ENCODE measurements at regions not wholly inside any gene's neighbourhood (a gene's known extent, or its start where the extent isn't known, plus 50 kb on each side); places are given as distances from the start of the nearest gene placed in this dataset.
"Not testable (repeated sequence)": the region's sequence is repeated elsewhere in the genome, so short reads cannot be mapped to it uniquely, and the experiment has no call there.

DNA sequence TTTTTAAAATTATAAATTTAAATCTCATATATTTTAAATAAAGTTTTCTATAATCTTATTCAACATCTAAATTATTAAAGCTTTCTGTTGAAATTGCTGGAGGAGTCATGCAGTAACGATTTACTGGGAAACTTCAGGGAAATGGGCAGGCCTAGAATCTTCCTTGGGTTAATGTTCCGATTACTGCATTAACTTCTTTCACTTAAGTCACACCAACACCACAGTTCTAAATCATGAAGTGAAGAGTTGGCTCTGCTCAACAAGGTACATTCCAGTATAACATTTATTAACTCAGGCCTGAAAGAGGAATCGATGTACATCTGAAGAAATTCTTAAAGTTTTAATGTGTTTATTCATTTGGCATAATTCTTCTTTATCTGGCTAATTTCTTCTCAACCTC, 244.3 kb downstream of the CCER1 start:
- ChIA-PET CTCF (no interaction called here), POLR2A (no interaction called here)

DNA sequence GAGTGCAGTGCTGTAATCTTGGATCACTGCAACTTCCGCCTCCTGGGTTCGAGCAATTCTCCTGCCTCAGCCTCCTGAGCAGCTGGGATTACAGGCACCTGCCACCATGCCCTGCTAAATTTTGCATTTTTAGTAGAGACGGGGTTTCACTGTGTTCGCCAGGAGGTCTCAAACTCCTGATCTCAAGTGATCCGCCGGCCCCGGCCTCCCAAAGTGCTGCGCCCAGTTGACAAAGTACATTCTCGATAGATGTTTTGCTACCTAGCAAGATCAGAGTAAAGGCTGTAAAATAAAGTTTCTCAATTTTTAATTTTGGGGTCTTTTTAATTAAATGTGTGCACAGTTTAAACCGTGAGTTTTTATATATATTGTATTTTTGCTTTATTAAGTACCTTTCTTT, 248.9 kb downstream of the CCER1 start:
- ChIA-PET POLR2A (no interaction called here), CTCF (no interaction called here)

DNA sequence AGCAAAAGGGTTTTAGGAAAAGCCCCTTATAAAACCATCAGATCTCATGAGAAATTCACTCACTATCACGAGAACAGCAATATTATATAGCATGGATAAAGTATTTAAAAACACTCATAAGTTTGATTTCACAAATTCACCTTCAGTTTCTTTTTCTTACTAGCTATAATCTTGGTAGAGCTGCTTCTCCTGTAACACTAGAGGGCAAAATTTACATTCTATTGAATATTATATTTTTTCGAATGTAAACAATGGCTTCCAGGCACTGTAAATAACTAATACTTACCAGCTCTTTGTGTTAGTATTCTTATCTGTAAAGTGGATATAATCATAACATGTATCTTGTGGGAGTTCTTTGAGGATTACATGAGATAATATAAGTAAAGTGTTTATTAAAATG, 259.6 kb downstream of the CCER1 start:
- ChIA-PET CTCF (no interaction called here), POLR2A (no interaction called here)

DNA sequence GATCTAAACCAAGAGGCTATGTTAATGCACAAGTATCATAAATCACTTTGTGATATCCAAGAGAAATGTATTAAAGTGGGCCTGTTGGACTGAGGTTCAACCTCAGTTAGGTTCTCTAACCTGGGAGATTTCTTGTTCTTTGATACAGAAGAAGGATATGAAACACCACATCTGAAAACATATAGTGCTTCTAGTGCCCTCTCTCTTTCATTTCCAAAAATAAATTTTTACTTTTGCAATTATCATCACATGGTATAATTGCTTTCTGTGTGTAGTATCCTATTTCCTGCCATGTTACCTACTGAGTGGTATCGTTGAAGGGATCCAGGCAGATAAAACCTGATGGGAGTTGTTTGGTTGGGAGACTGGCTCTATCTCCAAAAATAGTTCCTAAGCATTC, 264.9 kb downstream of the CCER1 start:
- ChIA-PET CTCF (no interaction called here), POLR2A (no interaction called here)

DNA sequence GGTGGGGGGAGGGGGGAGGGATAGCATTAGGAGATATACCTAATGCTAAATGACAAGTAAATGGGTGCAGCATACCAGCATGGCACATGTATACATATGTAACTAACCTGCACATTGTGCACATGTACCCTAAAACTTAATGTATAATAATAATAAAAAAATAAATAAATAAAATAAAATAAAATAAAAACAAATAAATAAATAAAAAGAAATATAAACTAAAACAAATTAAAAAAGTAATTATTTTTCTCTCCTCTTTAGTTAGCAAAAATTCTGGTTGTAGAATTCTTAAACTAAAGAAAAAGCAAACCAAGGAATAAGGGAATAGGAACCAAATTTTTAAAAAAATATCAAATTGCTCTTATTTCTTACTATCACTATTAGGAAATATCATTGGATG, 267.3 kb downstream of the CCER1 start:
- CTCF ChIA-PET, POLR2A ChIA-PET: not testable (repeated sequence)

DNA sequence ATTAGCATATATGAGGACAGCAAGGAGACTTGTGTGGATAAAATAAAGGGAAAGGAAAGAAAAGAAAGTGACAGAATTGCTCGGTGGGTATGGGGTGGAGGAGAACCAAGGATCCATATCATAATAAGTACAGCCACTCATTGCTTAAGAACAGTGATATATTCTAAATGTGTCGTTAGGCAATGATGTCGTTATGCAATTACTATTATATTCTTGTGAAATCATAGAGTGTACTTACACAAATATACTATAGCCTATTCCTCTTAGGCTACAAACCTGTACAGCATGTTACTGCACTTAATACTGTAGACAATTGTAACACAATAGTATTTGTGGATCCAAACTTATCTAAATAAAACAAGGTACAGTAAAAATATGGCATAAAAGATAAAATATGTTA, 271.1 kb downstream of the CCER1 start:
- POLR2A ChIA-PET: no interaction called here
- CTCF ChIA-PET: no interaction called here

DNA sequence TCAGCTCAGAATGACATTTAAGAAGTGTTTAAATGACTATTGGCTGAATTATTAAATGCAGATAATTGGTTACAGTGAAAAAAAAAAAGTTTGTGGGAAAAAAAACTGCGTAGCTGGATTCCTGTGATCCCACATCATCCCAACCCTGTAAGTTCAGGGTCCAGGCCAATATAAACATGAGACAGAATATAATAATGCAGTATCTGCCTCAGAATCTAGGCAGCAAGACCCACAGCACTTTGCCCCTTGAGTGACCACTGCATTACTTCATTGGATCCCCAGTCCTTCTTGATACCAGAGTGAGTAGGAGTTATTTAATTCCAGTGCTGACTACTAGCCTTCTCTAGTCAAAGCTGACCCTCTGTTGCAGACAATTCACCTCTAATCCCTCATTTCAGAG, 272.6 kb downstream of the CCER1 start:
- ChIA-PET POLR2A (no interaction called here), CTCF (no interaction called here)

DNA sequence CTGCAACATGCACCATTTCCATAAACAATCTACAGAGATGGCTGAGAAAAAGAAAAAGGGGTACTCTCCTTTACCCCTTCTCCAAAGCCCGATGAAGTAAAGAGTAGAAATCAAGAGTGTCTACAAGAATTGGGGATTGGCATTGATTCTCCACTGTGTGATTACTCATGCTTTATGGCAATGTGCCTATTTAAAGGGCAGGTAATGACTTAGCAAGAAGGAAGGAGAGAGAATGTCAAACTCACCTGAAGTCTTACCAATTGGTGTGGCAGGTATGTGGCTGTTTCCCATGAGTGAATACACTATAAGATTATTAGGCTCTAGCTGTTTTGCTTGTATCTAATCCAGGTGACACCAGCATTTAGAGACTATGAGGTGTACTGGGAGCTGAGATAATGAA, 275.3 kb downstream of the CCER1 start:
- ChIA-PET POLR2A (no interaction called here), CTCF (no interaction called here)

DNA sequence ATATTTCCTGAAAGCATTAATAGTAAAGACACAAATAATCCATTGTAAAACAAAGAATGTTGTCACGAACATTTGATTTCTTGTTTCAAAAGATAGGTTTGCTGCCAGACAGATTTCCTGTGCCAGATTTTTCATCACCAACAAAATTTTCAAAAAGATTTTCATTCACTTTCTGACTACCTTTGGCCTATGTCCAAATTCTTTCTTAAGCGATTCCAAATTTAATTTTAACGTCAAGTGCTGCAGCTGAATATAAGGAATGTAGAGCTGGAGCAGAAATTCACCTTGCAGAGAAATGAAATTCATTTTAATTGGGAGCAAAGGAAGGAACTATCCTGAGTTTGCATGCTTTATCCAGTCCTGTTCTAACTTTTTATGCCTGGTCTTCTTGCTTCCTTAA, 277.4 kb downstream of the CCER1 start:
- POLR2A ChIA-PET: no interaction called here
- CTCF ChIA-PET: no interaction called here

DNA sequence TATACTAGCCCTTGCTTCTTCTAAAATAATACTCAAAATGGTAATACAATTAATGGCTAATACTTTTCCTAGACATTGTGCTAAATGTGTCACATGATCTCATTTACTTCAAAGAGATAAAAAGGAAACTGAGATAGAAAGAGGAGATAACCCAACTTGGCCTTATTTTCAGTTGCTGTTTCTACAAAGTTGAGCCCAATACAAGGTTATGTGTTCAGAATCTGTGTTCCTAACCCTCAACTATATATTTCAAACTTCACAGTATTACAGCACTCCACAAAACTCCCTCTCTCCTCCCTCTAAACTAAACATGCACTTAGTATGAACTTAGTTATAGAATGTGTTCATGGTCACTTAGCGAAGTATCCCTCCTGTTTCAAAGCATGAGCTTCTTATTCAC, 277.9 kb downstream of the CCER1 start:
- ChIA-PET POLR2A (no interaction called here), CTCF (no interaction called here)

DNA sequence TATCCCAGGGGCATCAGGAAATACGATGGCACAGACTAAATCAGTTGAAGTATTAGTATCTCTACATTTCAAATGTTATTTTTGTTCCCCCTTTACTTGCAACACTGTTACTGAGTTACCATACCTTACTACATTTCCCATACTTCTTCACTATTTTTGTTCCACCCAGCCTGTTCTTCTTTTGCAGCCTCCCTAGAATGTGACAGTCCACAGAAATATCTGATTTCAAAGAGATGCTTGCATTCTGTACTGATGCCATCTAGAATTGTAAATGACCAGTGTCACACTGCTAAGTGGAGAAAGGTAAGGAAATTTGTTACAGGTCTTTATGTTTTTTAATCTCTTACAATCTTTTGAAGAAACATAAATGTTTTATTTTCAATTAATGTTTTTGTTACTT, 279.9 kb downstream of the CCER1 start:
- ChIA-PET POLR2A (no interaction called here), CTCF (no interaction called here)

DNA sequence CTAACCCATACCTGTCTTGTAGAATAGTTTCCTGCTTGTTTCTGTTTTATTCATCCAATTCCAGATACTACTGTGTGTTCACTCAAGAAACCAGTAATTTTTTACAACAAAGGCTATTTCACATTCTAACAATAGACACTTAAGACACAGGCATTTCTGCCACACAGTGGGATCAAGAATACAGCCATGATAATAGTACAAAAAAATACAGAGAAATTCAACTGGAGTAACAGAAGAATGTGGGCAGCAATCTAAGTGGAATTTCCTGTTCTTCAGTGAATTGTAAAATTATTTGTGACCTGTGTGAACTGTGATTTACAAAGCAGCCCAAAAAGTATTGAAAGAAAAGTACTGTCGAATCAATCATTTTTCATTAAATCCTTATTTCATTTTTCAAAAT, 282.9 kb downstream of the CCER1 start:
- ChIA-PET POLR2A (no interaction called here), CTCF (no interaction called here)

DNA sequence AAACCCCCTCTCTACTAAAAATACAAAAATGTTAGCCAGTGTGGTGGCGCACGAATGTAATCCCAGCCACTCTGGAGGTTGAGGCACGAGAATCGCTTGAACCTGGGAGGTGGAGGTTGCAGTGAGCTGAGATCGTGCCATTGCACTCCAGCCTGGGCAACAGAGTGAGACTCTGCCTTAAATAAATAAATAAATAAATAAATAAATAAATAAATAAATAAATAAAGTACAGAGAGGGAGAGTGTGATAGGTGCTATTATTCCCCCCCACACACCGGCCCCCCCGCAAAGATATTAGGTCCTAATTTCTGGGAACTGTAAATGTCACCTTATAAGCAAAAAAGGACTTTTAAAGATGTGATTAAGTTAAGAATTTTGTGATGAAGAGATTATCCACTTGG, 291.0 kb downstream of the CCER1 start:
- POLR2A ChIA-PET, CTCF ChIA-PET: not testable (repeated sequence)

DNA sequence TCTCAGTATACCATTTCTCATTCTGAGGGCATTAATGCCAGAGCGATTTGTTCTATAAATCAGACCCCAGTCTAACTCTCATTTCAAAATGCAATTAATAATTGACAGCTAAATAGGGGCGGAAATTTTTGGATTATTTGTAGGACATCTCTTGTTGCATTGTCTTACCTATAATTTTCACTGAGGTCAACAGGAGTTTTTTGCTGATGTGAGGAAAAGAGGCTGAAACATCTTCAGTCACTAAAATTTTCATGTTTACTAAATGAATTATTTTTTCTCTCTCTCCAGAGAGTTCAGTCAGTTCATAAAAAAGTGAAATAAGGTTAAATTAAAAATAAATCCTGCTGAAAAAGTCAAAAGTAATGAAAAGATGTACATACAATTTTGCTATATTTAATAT, 295.9 kb downstream of the CCER1 start:
- ChIA-PET CTCF (no interaction called here), POLR2A (no interaction called here)

DNA sequence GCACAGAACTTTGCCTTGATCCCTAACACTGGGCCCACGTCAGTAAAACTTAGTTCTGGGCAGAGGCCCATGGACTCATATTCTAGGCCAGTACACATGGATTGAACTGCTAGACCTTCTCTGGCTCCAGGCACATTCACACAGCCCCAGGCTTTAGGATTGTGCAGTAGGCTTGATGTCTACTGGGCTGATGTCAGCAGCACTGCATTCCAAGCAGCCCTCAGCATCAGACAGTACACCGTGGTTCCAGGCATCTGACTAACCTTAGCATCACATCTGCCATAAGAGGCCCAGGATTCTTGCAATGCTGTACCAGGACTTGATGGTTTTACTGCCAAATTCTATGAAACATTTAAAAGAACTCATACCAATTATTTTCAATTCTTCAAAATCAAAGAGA, 301.9 kb downstream of the CCER1 start:
- POLR2A ChIA-PET: no interaction called here

DNA sequence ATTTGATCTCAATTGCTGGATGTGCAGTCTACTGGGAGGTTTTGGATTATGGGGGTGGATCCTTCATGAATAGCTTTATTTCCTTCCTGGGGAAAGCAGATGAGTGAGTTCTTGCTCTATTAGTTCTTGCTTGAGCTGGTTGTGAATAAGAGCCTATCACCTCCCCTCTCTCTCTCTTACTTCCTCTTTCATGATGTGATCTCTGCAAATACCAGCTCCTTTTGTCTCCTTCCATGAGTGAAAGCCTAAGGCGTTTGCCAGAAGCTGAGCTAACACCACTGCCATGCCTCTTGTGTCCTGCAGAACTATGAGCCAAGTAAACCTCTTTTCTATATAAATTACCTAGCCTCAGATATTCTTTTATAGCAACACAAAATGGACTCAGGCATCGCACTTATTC, 302.7 kb downstream of the CCER1 start:
- CTCF ChIA-PET: no interaction called here

More for the DNA sequence above, 301.9 kb downstream of the CCER1 start:
- CTCF ChIA-PET: no interaction called here

DNA sequence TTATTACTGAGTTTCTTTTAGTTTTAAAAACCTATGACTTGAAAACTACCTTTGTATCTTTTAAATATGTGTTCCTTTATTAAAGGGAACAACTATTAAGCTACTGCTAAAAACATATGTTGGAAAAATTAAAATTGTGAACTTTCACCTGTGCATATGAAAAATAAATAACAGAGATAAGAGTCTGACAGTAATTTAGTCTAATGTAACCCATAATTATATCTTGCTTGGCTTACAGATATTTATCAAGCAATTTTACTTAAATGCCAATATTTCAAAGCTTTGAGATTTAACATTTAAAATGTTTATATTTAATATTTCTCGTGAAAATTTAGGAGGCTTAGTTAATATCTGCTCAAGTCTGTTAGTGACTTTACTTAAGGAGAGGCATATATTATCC, 309.8 kb downstream of the CCER1 start:
- CTCF ChIA-PET: no interaction called here
- POLR2A ChIA-PET: no interaction called here

More for the DNA sequence above, 302.7 kb downstream of the CCER1 start:
- POLR2A ChIA-PET: no interaction called here

DNA sequence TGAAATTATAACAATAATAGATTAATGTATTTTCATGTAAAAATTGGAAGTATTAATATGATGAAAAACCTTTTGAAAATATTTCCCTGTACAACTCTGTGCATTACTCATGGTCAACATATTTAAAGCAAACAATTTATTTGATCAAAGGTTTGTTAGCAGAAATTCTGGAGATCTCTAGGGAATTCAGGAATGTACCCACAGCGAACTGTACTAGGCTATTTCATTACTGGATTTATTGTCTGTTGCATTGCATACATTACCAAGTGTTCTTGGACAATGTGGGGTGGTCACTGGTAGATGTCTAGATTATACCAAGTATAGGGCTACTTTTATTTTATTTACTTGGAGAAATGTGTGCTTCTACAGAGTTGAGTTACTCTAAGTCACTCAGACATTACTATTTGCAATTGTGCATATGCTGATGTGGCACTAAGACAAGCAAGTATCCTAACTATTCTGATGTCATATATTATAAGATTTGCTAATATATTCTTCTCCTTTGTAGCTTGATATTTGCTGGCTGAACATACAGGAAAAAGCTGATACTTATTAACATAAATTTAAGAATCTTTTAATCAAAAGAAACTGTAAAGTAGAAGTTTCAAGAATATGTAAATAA, 323.3 kb downstream of the CCER1 start:
- POLR2A ChIA-PET: no interaction called here
- CTCF ChIA-PET: no interaction called here

DNA sequence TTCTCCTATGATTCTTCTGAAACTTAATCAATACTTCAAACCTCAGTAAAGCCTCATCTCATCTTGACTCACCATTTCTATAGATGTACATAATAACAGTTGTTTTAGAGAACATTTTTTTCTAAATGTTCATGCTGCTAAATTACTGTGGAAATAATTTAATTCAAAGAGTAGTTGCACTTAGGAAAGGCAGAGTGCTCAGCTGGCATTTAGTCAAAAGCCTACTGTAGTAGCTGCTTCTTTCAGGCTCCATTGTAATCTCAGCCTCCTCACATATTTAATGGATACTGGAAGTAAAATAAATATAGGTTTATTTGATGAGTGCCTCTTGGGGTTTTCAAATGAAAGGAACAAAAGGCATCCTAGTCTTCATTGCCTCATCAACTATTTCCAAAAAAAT, 325.0 kb downstream of the CCER1 start:
- ChIA-PET POLR2A (no interaction called here), CTCF (no interaction called here)

DNA sequence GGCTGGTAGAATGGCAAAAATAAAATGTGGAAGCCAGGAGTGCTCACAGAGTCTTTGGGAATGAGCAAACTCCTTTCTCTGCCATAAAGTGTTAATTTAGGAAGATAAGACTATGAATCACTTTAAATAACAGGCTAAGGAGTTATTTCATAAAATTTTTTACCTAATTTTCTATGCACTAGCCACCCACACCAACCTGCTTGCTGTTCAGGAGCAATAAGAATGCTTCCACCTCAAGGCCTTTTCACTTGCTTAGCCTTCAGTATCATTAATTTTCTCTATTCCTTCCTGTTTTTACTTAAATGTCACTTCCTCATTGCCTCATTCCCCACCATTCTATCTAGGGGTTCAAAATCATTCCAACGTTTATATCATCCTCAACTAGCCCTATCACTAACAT, 326.8 kb downstream of the CCER1 start:
- ChIA-PET POLR2A (no interaction called here), CTCF (no interaction called here)

DNA sequence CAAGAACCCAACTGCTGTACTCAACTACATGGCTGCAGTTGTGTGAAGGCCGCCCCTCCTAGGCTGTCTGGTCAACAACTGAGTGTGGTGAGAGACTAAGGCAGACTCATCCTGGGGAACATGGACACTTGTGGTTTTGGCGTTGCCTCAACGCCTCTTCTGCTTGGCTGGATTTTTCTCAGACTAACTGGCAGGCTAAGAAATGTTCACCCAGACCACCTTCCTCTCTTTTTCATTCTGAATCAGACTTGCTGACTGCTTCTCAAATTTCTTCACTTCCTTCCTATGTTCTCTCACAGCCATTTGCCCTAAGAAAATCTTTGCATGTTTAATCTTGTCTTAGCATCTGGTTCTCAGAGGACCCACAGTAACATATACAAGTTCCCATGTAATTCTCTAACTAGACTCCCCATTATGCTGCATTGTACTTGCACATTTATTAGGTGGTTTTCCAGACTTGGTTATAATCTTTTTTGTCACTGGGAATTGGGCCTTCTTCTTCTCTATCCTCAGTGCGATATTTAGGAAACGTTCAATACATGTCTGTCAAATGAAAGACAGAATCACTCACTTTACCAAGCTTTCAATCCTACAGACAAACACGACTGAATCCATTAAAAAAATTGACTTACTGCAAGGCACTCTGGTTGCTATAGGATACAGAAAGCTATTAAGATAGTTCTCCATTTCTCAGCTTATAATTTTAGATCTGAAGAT, 327.6 kb downstream of the CCER1 start:
- POLR2A ChIA-PET: no interaction called here
- CTCF ChIA-PET: no interaction called here

DNA sequence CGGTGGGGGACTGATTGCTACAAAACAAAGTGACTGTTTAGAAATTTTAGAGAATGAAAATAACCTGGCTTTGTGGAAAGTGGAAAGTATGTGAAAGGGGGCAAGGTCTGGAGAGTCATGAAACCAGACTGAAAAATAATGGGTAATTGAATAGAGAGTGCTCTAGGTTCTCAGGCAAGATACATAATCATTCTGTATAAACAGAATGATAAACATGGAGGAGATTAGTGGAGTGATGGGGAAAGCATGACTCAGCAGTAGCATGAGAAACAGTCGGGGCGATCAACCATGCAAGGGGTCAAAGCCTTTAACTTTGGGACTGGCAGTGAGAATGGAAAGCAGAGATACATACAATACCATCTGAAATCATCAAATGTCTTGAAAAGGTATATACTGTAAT, 332.5 kb downstream of the CCER1 start:
- ChIA-PET CTCF (no interaction called here), POLR2A (no interaction called here)

DNA sequence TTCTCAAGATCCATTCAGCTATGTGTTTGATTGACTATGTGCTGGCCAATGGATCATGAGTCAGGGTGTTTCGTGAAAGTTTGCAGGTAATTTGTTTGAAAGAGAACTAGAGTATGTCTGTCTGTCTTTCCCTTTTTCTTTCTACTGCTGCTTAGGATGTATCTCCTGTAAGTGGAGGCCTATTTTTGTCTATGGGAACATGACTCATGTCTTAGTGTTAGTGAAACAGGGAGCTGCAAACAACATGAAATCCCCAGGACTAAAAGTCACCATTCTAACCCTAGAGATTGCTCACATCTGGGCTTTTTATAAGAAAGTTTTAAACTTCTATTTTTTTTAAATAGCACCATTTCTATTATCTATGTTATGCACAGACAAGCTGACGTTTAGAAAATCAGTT, 333.0 kb downstream of the CCER1 start:
- POLR2A ChIA-PET: no interaction called here
- CTCF ChIA-PET: no interaction called here
